Keratinocyte (primary cell): ENCODE measurements at regions not wholly inside any gene's neighbourhood (a gene's known extent, or its start where the extent isn't known, plus 50 kb on each side); places are given as distances from the start of the nearest gene placed in this dataset.

Experiments used
- EZH2 ChIP-seq: IDR thresholded peaks from one replicate; pipeline ENCODE4 v1.6.1; 2012; ENCODE audit warnings: inconsistent platforms, mild to moderate bottlenecking, low read length, moderate library complexity
- TF ChIP-seq, protein P1 (sequence below), 3 experiments: IDR thresholded peaks in 1 of 3; conservative IDR thresholded peaks in 1 of 3; optimal IDR thresholded peaks in 1 of 3; 2 replicates in 2 of 3; 3 replicates in 1 of 3; pipeline versions ENCODE3 to v1.5.1; 2011; ENCODE audit warnings: low read length in 3 of 3, mild to moderate bottlenecking in 3 of 3, moderate library complexity in 2 of 3, control low read depth in 1 of 3, inconsistent platforms in 1 of 3; ENCODE audit not compliant: insufficient read depth in 2 of 3; ENCODE audit errors: extremely low read depth in 1 of 3

- TF ChIP-seq, protein P1, sequence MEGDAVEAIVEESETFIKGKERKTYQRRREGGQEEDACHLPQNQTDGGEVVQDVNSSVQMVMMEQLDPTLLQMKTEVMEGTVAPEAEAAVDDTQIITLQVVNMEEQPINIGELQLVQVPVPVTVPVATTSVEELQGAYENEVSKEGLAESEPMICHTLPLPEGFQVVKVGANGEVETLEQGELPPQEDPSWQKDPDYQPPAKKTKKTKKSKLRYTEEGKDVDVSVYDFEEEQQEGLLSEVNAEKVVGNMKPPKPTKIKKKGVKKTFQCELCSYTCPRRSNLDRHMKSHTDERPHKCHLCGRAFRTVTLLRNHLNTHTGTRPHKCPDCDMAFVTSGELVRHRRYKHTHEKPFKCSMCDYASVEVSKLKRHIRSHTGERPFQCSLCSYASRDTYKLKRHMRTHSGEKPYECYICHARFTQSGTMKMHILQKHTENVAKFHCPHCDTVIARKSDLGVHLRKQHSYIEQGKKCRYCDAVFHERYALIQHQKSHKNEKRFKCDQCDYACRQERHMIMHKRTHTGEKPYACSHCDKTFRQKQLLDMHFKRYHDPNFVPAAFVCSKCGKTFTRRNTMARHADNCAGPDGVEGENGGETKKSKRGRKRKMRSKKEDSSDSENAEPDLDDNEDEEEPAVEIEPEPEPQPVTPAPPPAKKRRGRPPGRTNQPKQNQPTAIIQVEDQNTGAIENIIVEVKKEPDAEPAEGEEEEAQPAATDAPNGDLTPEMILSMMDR (optimal IDR thresholded peaks at IDR 0.05 in 1 of 3, IDR thresholded peaks at IDR 0.05 in 1 of 3, conservative IDR thresholded peaks at IDR 0.05 in 1 of 3; ENCODE audit: extremely low read depth in 1 of 3, insufficient read depth in 2 of 3, low read length in 3 of 3): no peak
- no peak for TF ChIP-seq EZH2
Measured at GRCh38 chr2:121059651-121060649, 225.1 kb downstream of the TFCP2L1 start.
